Cardiac muscle cell (in vitro differentiated cells and primary cell): ENCODE measurements at regions not wholly inside any gene's neighbourhood (a gene's known extent, or its start where the extent isn't known, plus 50 kb on each side); places are given as distances from the start of the nearest gene placed in this dataset.
"Not testable (repeated sequence)": the region's sequence is repeated elsewhere in the genome, so short reads cannot be mapped to it uniquely, and the experiment has no call there.

ENCODE experiments used
- DNase-seq, 2 donors: peaks; one replicate each; pipeline versions ENCODE4 v3.0.0 to v3.0.0-alpha.2; 2010 to 2017; ENCODE audit warnings: low read depth in 1 of 2, low spot score in 1 of 2
- H3K27ac ChIP-seq: fragments of 200-600 bp; sonication (generic); 2 replicates; pipeline ENCODE4 v1.5.1; 2016
- H3K27me3 ChIP-seq: fragments of 200-600 bp; sonication (generic); 2 replicates; pipeline ENCODE4 v1.6.0; 2016; ENCODE audit warnings: control low read depth
- H3K36me3 ChIP-seq: fragments of 200-600 bp; sonication (generic); 2 replicates; pipeline ENCODE4 v1.5.1; 2016; ENCODE audit warnings: control low read depth
- H3K4me1 ChIP-seq: fragments of 200-600 bp; sonication (generic); 2 replicates; pipeline ENCODE4 v1.8.1; 2017; ENCODE audit warnings: low read depth, mild to moderate bottlenecking, mixed run types
- H3K4me3 ChIP-seq: fragments of 200-600 bp; sonication (generic); 2 replicates; pipeline ENCODE4 v1.5.1; 2016; ENCODE audit warnings: mild to moderate bottlenecking
- H3K9me3 ChIP-seq: fragments of 200-600 bp; sonication (generic); 2 replicates; pipeline ENCODE4 v1.5.1; 2017; ENCODE audit warnings: low read depth, mild to moderate bottlenecking, control low read depth
- TF ChIP-seq, protein P1 (sequence below): IDR thresholded peaks from 2 replicates; pipeline ENCODE4 v1.5.1; 2012; ENCODE audit warnings: low read depth, mild to moderate bottlenecking, low read length

DNA sequence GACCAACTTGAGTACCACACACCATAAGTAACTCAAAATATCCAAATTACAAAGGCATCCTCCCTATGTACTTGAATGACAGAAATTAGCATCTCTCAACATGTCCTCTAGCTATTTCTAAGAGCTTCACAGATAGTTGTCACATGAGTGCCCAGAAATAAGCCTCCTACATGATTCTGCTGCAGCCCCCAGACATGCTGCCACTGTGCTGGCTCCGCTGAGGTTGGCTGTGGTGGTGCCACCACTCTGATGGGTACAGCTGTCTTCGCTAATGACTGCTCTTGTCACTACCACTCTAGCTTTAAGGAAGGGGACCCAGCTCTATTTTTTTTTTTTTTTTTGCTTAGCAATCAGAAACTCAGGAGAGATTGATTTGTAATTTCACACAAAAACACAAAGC lies 256.0 kb downstream of the GRXCR1 start:
- H3K4me3 ChIP-seq: no peak overlapping the region
- DNase-seq: no peak
- no peaks in the 10 kb centered on the region for H3K27me3 ChIP-seq
- no peaks in the 10 kb centered on the region for H3K36me3 ChIP-seq
- no peak overlapping the region for H3K27ac ChIP-seq
- H3K4me1 ChIP-seq: no peaks in the 10 kb centered on the region
- TF ChIP-seq, protein P1, sequence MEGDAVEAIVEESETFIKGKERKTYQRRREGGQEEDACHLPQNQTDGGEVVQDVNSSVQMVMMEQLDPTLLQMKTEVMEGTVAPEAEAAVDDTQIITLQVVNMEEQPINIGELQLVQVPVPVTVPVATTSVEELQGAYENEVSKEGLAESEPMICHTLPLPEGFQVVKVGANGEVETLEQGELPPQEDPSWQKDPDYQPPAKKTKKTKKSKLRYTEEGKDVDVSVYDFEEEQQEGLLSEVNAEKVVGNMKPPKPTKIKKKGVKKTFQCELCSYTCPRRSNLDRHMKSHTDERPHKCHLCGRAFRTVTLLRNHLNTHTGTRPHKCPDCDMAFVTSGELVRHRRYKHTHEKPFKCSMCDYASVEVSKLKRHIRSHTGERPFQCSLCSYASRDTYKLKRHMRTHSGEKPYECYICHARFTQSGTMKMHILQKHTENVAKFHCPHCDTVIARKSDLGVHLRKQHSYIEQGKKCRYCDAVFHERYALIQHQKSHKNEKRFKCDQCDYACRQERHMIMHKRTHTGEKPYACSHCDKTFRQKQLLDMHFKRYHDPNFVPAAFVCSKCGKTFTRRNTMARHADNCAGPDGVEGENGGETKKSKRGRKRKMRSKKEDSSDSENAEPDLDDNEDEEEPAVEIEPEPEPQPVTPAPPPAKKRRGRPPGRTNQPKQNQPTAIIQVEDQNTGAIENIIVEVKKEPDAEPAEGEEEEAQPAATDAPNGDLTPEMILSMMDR: no peak
- no peaks in the 10 kb centered on the region for H3K9me3 ChIP-seq

DNA sequence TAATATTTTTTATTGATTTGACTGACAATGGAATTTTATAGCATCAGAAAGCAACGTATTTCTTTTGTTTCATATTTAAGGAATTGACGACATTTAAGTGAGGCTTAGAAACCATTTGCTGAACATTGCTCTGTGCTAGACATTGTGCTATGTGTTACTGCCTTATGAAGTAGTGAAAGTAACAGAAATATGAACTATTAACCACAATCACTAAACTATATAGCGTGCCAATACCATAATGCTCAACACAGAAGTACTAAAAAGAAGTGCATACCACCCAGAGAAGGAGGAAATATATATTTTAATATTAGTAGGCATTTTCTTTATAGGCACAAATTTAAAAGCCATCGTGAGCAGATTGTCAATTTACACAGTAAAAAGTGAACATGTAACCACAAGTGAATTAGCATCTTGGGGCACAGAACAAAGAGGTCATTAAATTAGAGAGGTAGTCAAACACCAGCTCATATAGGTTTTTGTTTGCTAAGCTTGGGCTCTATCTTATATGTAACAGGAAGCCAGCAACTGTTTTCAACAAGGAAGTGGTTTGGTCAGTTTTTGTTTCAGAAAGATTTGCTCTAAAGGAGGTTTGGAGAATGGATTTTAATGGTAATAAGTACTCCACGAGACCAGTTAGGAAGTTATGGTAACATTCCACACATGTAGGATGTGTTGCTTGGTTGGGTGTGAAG lies 270.7 kb downstream of the GRXCR1 start:
- TF ChIP-seq, protein P1: no peak
- DNase-seq: no peak
- no peak overlapping the region for H3K4me3 ChIP-seq
- no peak overlapping the region for H3K27ac ChIP-seq
- H3K36me3 ChIP-seq: no peaks in the 10 kb centered on the region
- H3K27me3 ChIP-seq: no peaks in the 10 kb centered on the region
- H3K4me1 ChIP-seq: no peaks in the 10 kb centered on the region
- no peaks in the 10 kb centered on the region for H3K9me3 ChIP-seq

DNA sequence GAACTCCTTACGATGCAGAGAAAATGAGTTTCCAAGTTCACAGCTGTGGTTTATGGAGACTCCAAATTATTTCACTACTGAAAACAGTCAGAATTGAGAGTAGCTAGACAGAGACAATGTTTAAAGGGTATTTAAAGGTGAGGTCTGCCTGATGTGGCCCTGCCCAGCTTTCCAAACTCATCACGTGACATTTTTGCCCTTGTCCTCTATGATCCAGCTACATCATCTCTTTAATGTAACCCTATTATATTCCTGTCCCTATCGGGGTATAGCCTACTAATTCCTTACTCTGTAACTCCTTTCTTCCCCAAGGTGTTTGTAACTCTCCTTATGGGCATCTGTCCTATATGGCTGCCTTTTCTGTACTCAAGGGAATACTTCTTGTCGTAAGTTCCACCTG lies 297.2 kb downstream of the GRXCR1 start:
- H3K27me3 ChIP-seq: no peaks in the 10 kb centered on the region
- TF ChIP-seq, protein P1: no peak
- H3K36me3 ChIP-seq: no peaks in the 10 kb centered on the region
- no peak overlapping the region for H3K27ac ChIP-seq
- H3K9me3 ChIP-seq: no peaks in the 10 kb centered on the region
- no peak overlapping the region for H3K4me3 ChIP-seq
- DNase-seq: no peak
- no peaks in the 10 kb centered on the region for H3K4me1 ChIP-seq

DNA sequence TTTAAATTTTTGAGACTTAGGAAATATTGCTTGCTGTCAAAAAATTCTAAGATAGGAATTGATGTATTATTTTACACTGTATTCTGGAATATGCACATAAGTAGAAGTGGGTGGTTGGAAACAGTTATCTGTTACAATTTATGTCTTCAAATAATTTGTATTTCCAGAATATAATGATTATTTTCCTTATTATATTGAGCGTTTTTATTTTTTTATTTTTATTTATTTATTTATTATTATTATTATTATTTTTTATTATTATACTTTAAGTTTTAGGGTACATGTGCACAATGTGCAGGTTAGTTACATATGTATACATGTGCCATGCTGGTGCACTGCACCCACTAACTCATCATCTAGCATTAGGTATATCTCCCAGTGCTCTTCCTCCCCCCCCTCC lies 320.1 kb downstream of the GRXCR1 start:
- not testable (repeated sequence) for H3K4me1 ChIP-seq, DNase-seq, H3K27me3 ChIP-seq, H3K4me3 ChIP-seq, H3K36me3 ChIP-seq, H3K27ac ChIP-seq, H3K9me3 ChIP-seq

DNA sequence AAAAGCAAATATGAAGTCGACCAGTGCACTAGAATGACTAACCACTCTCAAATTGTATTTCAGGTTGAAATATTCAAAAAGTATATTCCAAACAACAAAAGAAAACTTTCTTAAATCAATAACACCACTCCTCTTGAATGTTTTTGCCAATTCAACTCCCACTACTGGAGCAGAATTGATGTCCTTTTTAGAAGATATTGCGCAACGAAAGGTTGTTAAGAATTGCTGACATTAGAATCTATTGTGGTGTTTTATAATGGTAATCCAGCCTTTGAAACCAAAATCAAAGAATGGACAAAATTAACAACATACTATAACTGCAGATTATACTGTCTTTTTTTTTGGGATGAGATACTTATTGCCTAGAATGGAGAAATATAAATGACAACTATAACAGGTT lies 331.3 kb downstream of the GRXCR1 start:
- Histone ChIP-seq H3K4me1 (no peaks in the 10 kb centered on the region), H3K9me3 (no peaks in the 10 kb centered on the region), H3K27me3 (no peaks in the 10 kb centered on the region), H3K4me3 (no peak overlapping the region), H3K36me3 (no peaks in the 10 kb centered on the region), H3K27ac (no peak overlapping the region)
- TF ChIP-seq, protein P1: no peak
- peak in 1 of 2 donors; percentile 5 for DNase-seq

DNA sequence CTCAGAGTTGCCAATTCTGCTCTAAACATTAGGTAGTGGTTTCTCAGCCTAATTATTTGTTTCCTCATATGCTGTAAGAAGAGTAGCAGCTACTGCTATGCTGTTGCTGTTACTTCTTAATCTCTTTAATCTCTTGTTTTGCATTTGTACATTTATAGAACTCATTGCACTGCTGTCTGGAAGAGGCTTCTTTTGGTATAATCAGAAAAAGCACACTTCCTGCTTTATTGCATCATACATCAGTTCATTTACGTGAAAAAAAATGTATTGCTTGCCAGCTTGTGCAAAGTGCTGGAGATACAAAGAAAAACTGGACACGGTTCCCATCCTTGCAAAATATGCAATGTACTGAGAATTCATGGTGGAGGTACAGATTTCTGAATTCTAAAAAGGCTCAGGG lies 332.0 kb downstream of the GRXCR1 start:
- Histone ChIP-seq H3K4me1 (no peaks in the 10 kb centered on the region), H3K36me3 (no peaks in the 10 kb centered on the region), H3K9me3 (no peaks in the 10 kb centered on the region), H3K27ac (no peak overlapping the region), H3K4me3 (no peak overlapping the region), H3K27me3 (no peaks in the 10 kb centered on the region)
- TF ChIP-seq, protein P1: no peak
- DNase-seq: peak in 1 of 2 donors; percentile 69
